HG03378 (cell line): ENCODE measurements at regions not wholly inside any gene's neighbourhood (a gene's known extent, or its start where the extent isn't known, plus 50 kb on each side); places are given as distances from the start of the nearest gene placed in this dataset.
"Not testable (repeated sequence)": the region's sequence is repeated elsewhere in the genome, so short reads cannot be mapped to it uniquely, and the experiment has no call there.

Source experiments
- ATAC-seq: cut with Tn5 transposase; IDR thresholded peaks from one replicate; pipeline ENCODE4 v1.9.1; 2021; ENCODE audit warnings: mild to moderate bottlenecking, moderate library complexity; ENCODE audit not compliant: unreplicated experiment

DNA sequence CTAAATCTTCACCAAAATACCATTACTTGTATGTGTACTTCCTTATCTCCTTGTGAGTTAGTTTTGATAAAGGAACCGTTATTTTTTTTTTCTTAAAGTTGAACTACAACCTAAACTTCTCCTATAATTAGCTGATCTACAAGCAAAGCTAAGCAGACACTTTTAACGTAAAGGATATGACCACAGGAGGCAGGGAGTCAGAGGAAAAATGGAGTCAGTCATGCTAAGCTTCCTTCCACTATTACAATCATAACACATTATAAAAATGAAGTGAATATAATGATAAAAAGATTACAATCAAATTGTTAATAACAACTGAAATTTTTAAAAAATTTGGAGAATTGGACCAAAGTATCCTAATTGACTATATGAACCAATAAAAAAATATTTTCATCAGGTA is 892.6 kb downstream of the KCNT2 start:
- ATAC-seq: no peak

DNA sequence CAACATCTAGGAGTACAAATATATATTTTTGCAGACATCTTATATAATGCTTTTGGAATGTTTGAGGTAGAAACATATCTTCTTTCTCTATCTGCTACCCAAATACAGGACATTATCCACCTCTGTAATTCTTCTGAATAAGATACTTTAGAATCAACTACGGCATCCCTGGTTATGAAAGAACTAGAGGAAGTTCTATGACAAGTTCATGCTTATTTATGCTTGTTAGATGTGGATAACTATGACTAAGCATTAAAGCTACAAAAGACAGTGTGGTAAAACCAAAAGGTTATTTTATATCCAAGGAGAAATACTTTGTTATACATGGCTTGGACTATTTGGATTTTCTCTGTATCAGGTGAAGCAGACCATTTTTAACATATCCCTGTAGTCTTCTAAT is 894.0 kb downstream of the KCNT2 start:
- ATAC-seq: no peak

DNA sequence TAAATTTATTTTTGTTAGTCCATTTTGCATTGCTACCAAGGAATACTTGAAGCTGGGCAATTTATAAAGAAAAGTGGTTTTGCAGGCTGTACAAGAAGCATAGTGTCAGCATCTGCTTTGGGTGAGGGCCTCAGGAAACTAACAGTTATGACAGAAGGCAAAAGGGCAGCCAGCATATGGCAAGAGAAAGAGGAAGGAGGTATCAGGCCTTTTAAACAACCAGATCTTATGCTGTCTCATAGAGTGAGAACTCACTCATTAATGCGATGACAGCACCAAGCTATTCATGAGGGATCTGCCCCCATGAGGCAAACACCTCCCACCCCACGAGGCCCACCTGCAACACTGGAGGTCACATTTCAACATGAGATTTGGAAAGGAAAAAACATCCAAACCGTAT is 898.4 kb downstream of the KCNT2 start:
- no peak for ATAC-seq

DNA sequence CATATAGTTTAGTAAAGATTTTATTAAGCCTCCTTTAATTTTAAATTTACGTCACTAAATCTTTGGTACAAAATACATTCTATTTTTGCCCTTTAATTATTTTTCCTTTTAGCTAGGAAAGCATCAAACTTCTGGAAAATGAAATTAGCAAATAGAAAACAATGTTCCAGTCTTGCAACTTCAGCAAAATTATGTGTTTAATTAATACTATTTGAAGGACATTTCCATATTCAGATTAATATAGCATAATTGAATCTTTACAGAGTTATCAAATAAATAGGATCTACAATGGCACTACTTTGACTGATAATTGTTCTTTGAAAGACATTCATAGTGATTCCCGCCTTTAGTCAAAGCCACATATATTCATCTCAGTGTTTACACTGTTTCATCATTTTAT is 904.2 kb downstream of the KCNT2 start:
- ATAC-seq: no peak

DNA sequence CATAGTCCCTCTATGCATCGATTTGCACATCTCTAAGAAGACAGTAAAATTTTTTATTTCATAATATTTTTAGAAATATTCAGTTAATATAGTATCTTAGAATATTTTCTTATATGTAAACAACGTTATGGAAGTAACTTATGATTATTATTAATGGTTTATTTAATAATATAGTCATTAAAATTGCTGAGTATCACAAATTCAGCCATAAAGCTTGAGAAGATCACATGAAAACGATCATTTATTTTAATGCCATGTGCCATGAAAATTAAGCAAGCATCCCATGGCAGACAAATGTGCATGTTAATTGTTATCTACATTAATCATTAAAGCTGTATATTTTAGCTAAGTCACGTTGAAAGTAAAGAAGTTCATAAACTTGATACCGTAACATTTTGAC is 907.1 kb downstream of the KCNT2 start:
- ATAC-seq: no peak

DNA sequence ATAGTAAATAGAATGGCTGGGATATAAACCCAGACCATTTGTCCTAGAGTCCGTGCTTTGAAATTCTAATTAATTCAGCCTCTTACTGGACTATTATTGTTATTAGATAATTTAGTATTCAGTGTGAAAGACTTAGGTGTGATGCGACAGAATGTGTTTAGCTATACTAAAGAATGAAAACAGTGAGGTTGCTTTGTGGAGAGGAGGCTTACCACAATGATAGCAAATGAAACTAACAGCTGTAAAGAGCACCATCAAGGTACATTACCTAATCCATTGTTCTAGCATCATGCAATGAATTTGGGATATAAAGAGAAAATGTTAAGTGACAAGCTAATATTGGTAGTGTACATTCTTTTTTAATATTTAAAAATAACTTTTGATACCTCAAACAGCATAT is 911.1 kb downstream of the KCNT2 start:
- peak; percentile 95 for ATAC-seq

DNA sequence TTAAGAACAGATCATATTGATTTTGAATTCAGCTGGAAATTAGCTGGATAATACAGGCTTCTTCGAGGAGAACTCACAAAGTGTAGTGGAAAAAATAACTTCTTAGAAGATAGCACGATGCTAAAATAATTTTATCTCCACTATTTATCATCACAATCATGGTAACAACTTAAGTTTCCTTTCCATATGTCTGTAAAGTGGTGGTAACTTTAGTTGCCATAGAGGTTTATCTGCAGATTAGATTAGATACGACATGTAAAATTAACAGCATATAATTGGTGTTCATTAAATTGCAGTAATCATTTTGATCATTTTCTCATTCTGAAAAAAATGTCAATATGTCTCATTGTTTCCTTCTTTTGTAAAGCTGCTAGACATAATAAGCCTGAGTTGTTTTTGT is 921.5 kb downstream of the KCNT2 start:
- no peak for ATAC-seq

DNA sequence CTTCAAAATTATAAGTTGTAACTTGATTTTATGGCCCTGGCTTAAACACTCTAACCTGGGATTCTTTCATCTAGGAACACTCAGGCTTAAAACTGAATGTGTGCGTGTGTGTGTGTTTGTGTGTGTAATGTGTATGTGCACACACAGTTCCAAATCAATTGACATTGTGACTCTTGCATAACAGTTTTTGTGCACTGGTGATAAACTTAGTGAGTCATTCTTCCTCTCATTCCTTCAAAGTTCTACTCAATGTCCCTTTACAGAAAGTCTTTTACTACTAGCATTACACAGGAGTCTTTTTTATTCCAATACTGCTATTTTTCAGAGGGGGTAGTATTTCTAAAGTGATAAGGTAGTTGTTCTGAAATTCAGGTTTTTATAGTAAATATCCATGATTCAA is 943.6 kb downstream of the KCNT2 start:
- no peak for ATAC-seq

DNA sequence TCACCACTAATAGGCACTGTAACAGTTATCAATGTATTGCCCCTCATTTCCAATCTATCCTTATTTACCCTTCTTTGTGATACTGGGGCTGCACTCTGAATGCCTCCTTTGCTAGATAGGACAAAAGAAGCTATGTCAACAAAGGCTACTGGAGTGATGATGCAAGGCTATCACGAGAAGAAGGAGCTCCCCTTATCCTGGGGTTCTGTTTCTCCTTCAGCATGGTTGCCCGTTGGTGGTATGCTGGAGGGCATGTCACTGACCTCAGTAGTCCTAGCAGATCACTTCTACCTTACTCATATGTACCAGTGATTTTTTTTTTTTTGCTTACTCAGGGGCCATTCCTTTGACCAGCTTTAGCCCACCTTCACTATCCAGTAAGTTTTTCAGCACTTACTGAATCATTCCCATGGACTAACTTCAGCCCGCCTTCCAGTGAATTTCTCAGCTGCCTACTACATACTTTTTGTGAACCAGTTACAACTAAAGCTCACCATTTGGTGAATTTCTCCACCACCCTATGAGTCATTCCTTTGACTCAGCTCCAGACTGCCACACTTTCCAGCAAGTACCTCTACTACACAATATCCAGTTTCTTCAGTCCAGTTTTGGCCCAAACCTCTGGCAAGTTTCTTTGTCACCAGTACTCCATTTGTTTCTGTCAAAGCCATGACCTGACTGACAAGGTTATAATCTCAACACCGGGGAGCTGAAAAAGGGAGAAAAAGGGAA is 944.5 kb downstream of the KCNT2 start:
- ATAC-seq: no peak

DNA sequence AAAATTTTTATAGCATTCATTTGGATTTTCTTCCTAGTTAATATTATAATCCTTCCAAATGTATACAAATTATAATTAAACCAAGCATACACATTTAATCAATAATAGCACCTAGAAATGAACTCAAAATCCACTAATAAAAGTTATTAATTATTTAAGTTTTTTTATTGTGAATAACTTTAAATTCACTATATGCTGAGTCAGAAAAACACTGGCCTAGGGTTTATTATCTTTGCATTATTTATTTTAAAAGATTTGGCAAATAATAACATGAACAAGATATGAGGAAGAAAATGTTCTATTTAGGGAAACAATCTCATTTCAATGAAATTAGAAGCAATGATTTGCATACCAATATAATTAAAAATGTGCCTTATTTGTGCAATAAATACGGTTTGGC is 951.5 kb downstream of the KCNT2 start:
- no peak for ATAC-seq

DNA sequence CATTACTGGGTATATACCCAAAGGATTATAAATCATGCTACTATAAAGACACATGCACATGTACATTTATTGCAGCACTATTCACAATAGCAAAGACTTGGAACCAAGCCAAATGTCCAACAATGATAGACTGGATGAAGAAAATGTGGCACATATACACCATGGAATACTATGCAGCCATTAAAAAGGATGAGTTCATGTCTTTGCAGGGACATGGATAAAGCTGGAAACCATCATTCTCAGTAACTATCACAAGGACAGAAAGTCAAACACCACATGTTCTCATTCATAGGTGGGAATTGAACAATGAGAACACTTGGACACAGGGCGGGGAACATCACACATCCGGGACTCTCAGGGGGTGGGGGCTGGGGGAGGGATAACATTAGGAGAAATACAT is 959.4 kb downstream of the KCNT2 start:
- not testable (repeated sequence) for ATAC-seq

DNA sequence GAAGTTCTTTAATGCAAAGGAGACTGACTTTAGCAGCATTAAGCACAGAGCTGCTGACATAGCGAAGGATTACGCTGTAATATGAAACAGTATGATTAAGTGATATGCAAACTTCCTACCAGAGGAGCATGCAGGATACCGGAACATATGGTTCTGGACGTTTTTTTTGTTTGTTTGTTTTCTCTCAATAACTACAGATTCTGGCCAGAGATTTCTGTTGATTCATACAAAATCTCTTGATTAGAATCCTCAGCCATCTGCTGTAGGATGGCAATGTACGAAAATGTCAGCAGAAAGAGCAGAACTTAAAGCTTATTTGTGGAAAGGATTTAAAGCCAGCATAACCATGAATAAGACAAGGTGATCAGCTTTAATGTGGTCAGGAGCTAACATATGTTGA is 970.7 kb downstream of the KCNT2 start:
- ATAC-seq: no peak

DNA sequence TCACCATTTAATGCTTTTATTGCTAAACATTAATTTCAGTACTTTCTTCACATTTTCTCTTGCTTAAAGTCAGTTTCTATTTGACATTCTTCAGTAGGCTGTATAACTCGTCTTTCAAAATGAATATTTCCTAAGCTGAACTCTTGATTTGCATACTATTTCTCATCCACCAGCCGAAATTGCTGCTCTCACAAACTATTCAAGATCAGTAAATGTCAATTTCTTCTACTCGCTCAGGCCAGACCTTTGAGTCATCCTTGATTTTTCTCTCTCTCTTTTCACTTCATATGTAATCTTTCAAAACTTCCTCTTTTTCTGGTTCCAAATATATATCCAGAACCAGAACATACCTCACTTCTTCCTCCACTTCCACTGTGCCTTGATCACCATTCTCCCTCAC is 990.0 kb downstream of the KCNT2 start:
- ATAC-seq: no peak

DNA sequence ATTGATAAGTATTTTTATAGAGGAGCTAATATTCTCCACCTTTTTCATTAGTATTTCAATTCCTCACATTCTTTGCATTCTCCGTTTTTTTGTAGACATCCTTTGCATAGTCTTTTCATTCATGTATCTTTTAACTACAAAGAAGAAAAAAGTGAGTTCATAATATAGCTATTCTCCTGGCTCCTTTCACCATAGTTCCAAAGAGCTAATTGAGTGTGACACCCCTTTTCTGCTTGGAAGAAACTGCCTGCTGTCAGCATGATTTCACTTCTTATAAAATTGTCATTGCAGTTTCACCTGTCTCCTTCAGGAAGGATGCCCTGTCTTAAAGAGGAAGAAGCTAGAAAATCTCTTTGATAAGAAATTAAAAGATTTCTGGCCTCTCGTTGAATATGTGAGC is 991.1 kb downstream of the KCNT2 start:
- ATAC-seq: no peak

DNA sequence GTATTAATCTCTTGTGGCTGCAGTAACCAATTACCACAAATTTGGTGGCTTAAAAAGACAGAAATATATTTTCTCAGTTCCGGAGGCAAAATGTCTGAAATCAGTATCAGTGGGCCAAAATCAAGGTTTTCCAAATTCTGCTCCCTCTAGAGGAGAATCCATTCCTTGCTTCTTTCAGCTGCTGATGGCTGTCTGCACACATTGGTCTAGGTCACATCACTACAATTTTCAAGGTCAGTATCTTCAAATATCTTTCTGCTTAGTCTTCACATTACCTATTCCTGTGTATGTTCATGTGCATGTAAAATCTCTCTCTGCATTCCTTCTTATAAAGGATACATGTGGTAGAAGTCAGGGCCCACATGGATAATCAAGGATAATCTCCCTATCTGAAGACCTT is 999.4 kb downstream of the KCNT2 start:
- ATAC-seq: no peak

DNA sequence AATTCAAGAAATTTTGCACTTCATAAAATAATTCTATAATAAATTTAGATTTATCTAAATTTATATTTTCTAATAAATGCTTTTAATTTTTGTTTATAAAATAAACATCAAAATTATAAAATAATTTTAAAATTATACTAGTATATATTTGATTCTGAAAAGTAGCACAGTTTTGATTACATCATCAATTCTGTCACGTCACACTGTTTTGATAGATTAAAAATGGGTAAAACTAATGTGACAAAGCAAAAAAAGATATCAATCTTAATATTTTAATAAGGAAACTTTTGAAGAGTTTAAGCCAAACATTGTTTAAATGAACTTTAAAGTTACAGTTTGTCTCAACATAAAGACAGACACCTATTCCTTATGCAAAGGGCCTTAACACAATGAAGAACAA is 1001.8 kb downstream of the KCNT2 start:
- no peak for ATAC-seq

DNA sequence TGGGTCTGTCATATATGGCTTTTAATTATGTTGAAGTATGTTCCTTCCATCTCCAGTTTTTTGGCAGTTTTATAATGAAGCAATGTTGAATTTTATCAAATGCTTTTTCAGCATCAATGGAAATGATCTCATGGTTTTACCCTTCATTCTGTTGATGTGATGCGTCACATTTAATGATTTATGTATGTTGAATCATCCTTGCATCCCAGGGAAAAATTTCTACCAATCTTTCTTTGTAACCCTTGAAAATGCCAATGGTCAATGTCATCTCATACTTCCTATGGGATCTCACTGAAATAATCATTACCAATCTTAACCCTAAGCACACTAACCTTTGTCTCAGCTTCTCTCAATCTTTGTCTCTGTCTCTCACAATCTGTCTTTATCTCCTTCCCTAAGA is 1004.0 kb downstream of the KCNT2 start:
- ATAC-seq: no peak

DNA sequence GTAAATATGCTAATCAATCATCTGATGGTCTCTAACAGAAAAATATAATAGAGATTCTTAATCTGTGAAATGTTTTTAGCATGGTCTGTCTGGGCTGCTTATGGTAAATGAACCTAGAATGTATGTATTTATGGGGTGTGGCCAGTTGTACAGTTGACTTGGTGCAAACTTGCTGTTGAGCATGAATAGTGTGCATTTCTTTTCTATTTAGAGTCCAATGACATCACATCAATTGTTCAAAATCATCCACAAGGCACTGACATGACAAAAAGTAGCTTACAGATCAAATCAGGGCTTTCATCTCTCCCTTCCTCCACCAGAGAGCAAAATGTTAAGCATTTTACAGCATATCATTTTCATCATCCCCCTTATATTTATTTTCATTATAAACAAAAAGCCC is 1010.3 kb downstream of the KCNT2 start:
- ATAC-seq: no peak

DNA sequence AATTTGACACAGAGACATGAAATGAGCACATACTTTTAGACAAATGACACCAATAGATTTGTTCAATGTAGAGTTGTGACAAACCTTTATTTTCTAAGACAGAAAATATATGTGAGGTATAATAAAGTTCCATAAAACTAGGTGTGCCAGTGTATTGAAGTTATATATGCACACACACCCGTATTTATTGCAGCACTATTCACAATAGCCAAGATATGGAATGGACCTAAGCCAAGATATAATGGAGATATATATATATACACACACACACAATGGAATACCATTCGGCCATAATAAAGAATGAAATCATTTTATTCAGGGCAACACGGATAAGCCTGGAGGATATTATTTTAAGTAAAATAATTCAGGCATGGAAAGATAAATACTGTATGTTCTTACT is 1013.5 kb downstream of the KCNT2 start:
- ATAC-seq: no peak

DNA sequence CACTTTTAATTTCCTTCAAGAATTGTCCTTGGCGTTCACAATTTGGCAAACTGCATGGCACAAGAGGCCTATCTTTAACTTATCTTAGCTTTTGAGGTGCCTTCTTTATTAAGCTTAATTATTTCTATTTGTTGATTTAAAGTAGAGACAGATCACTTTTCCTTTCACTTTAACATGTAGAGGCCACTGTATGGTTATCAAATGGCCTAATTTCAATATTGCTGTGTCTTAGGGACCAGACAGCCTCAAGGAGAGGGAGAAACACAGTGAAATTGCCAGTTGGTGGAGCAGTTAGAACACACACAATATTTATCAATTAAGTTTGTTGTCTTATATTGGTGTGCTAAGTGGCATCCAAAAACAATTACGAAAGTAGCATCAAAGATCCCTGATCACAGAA is 1013.9 kb downstream of the KCNT2 start:
- ATAC-seq: no peak

DNA sequence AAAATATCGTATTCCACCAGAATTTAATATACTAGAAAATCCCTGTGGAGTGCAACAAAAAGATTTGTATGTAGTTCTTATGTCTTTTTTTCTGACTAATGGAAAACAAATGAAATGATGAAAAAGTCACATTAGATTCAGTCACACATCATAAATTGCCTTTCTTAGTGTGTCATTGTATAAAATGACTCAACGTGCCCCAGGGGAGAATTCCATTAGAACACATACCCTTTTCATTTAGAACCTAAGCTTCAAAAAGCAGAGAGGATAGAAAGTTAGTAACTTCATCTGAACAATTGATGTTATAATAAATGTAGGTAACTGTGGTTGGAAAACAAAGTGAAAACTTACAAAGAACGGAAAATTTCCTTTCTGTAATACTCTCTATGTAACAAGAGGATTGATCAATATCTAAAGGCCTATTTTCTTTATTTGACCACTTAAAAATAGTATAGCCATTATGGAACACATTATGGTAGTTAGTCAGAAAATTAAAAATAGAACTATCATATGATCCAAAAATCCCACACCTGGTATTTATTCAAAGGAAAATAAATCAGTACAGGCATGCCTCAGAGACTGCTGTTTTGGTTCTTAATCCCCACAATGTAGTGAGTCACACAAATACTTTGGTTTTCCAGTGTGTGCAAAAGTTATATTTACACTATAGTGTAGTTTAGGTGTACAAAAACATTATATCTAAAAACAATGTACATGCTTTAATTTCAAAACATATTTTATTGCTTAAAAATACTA is 1016.1 kb downstream of the KCNT2 start:
- no peak for ATAC-seq

DNA sequence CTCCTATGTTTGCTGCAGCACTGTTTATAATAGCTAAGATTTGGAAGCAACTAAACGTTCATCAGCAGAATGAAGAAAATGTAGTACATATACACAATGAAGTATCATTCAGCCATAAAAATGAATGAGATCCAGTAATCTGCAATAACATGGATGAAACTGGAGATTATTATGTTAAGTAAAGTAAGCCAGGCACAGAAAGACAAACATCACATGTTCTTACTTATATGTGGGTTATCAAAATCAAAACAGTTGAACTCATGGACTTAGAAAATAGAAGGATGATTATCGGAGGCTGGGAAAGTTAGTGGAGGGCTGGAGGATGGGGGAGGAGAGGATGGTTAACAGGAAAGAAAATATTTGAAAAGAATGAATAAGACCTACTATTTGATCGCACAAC is 1017.6 kb downstream of the KCNT2 start:
- ATAC-seq: no peak
